Astrocyte of the cerebellum (primary cell): ENCODE measurements at regions not wholly inside any gene's neighbourhood (a gene's known extent, or its start where the extent isn't known, plus 50 kb on each side); places are given as distances from the start of the nearest gene placed in this dataset.
A peak's percentile ranks its signal among the peaks of the same experiment; 100 is the strongest.

Experiments
- DNase-seq: peaks from one replicate; pipeline ENCODE4 v3.0.0-alpha.2; 2011; ENCODE audit warnings: low read depth
- H3K4me3 ChIP-seq: 2 replicates; pipeline ENCODE4 v1.5.1; 2011; ENCODE audit warnings: mild to moderate bottlenecking, low read depth, low read length, moderate library complexity
- CTCF ChIP-seq: IDR thresholded peaks from 2 replicates; pipeline ENCODE4 v1.5.1; 2012; ENCODE audit warnings: low read length, low read depth, moderate library complexity, mild to moderate bottlenecking; ENCODE audit errors: missing control alignments
- in situ Hi-C: cut with HindIII; loops from 2 replicates; pipeline ENCODE4 v1.10.0; 2017; ENCODE audit warnings: low sequenced_read_pairs

GRCh38 chr6:133689863-133690262 lies 199.1 kb upstream of the TCF21 start:
- in situ Hi-C loops, result no loop called here
- no peak overlapping the region for H3K4me3 ChIP-seq
- no peak for DNase-seq
- TF ChIP-seq CTCF, result no peak

- TF ChIP-seq CTCF, result no peak
- DNase-seq, result no peak
- in situ Hi-C loops, result no loop called here
- no peak overlapping the region for H3K4me3 ChIP-seq
Measured at GRCh38 chr6:133693565-133693964, 195.3 kb upstream of the TCF21 start.

GRCh38 chr6:133697185-133697584 lies 191.7 kb upstream of the TCF21 start:
- H3K4me3 ChIP-seq, result no peak overlapping the region
- no peak for DNase-seq
- in situ Hi-C loops, result no loop called here
- no peak for TF ChIP-seq CTCF

GRCh38 chr6:133697666-133698065 lies 191.2 kb upstream of the TCF21 start:
- in situ Hi-C loops, result no loop called here
- peak; percentile 86 for DNase-seq
- no peak overlapping the region for H3K4me3 ChIP-seq
- no peak for TF ChIP-seq CTCF

GRCh38 chr6:133698272-133698671 lies 190.6 kb upstream of the TCF21 start:
- in situ Hi-C loops, result no loop called here
- no peak for DNase-seq
- H3K4me3 ChIP-seq, result no peak overlapping the region
- TF ChIP-seq CTCF, result no peak

- in situ Hi-C loops, result no loop called here
- H3K4me3 ChIP-seq, result no peak overlapping the region
- DNase-seq, result no peak
- no peak for TF ChIP-seq CTCF
Measured at GRCh38 chr6:133699741-133700385, 189.1 kb upstream of the TCF21 start.
